Endodermal cell (in vitro differentiated cells): ENCODE measurements at regions not wholly inside any gene's neighbourhood (a gene's known extent, or its start where the extent isn't known, plus 50 kb on each side); places are given as distances from the start of the nearest gene placed in this dataset.

ENCODE experiments used
- DNase-seq: peaks from one replicate; pipeline ENCODE4 v3.0.0-alpha.2; 2017
- H3K27ac ChIP-seq: 2 replicates; pipeline ENCODE4 v1.5.1; 2013; ENCODE audit warnings: mild to moderate bottlenecking, low read depth, low read length, moderate library complexity
- H3K27me3 ChIP-seq: 2 replicates; pipeline ENCODE4 v1.6.1; 2013; ENCODE audit warnings: mild to moderate bottlenecking, low read length, moderate library complexity; ENCODE audit not compliant: insufficient read depth, control insufficient read depth, poor library complexity, severe bottlenecking
- H3K36me3 ChIP-seq: 2 replicates; pipeline ENCODE4 v1.7.0; 2013; ENCODE audit warnings: mild to moderate bottlenecking, low read length, moderate library complexity; ENCODE audit not compliant: control insufficient read depth, insufficient read depth
- H3K4me1 ChIP-seq: one replicate; pipeline ENCODE4 v1.7.0; 2013; ENCODE audit warnings: low read length; ENCODE audit not compliant: control insufficient read depth, insufficient read depth
- H3K4me3 ChIP-seq: 2 replicates; pipeline ENCODE4 v1.5.1; 2013; ENCODE audit warnings: mild to moderate bottlenecking, low read length, moderate library complexity
- H3K9ac ChIP-seq: 2 replicates; pipeline ENCODE4 v1.6.1; 2013; ENCODE audit warnings: mild to moderate bottlenecking, low read length, moderate library complexity; ENCODE audit not compliant: poor library complexity, severe bottlenecking; ENCODE audit errors: extremely low read depth
- H3K9me3 ChIP-seq: 2 replicates; pipeline ENCODE4 v1.6.1; 2013; ENCODE audit warnings: mild to moderate bottlenecking, low read length, moderate library complexity; ENCODE audit not compliant: control insufficient read depth
- H3K27ac Mint-ChIP-seq: 2 replicates; pipeline ENCODE4 v1.8.0; 2020; ENCODE audit warnings: mixed read lengths
- H3K27me3 Mint-ChIP-seq: 2 replicates; pipeline ENCODE4 v1.8.0; 2021; ENCODE audit warnings: mild to moderate bottlenecking, mixed read lengths; ENCODE audit not compliant: insufficient read depth
- H3K36me3 Mint-ChIP-seq: 2 replicates; pipeline ENCODE4 v1.8.0; 2020; ENCODE audit warnings: low read depth, mixed read lengths
- H3K4me1 Mint-ChIP-seq: 2 replicates; pipeline ENCODE4 v1.8.0; 2020; ENCODE audit warnings: mixed read lengths
- H3K4me3 Mint-ChIP-seq: 2 replicates; pipeline ENCODE4 v1.8.0; 2020; ENCODE audit warnings: mild to moderate bottlenecking, moderate library complexity, mixed read lengths
- H3K9me3 Mint-ChIP-seq: 2 replicates; pipeline ENCODE4 v1.8.0; 2020; ENCODE audit warnings: mild to moderate bottlenecking, mixed read lengths
- WGBS, 2 experiments: methylation state at CpG; one replicate each; pipeline versions ENCODE4 v1.1.5 to v1.1.7; 2013; ENCODE audit warnings: missing lambda C conversion rate in 2 of 2, mixed read lengths in 1 of 2; ENCODE audit not compliant: insufficient coverage in 1 of 2, insufficient read length in 1 of 2; 5-methylcytosine and 5-hydroxymethylcytosine counted together
- TF ChIP-seq, protein P1 (sequence below): fragments of 200-600 bp; sonication (generic); conservative IDR thresholded peaks from 2 replicates; pipeline ENCODE4 v1.5.0; 2021; ENCODE audit warnings: antibody characterized with exemption, mild to moderate bottlenecking

- peaks cover 2% of the 10 kb centered on the region for H3K4me1 Mint-ChIP-seq
- peaks cover 7% of the 10 kb centered on the region for H3K27me3 Mint-ChIP-seq
- TF ChIP-seq, protein P1, sequence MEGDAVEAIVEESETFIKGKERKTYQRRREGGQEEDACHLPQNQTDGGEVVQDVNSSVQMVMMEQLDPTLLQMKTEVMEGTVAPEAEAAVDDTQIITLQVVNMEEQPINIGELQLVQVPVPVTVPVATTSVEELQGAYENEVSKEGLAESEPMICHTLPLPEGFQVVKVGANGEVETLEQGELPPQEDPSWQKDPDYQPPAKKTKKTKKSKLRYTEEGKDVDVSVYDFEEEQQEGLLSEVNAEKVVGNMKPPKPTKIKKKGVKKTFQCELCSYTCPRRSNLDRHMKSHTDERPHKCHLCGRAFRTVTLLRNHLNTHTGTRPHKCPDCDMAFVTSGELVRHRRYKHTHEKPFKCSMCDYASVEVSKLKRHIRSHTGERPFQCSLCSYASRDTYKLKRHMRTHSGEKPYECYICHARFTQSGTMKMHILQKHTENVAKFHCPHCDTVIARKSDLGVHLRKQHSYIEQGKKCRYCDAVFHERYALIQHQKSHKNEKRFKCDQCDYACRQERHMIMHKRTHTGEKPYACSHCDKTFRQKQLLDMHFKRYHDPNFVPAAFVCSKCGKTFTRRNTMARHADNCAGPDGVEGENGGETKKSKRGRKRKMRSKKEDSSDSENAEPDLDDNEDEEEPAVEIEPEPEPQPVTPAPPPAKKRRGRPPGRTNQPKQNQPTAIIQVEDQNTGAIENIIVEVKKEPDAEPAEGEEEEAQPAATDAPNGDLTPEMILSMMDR: no peak
- H3K4me3 Mint-ChIP-seq: no peak overlapping the region
- H3K4me3 ChIP-seq: no peak overlapping the region
- H3K36me3 Mint-ChIP-seq: no peaks in the 10 kb centered on the region
- no peaks in the 10 kb centered on the region for H3K9me3 Mint-ChIP-seq
- no peaks in the 10 kb centered on the region for H3K4me1 ChIP-seq
- H3K36me3 ChIP-seq: no peaks in the 10 kb centered on the region
- no peak overlapping the region for H3K27ac ChIP-seq
- no peak for DNase-seq
- no peaks in the 10 kb centered on the region for H3K9me3 ChIP-seq
- WGBS, 2 experiments: 93% methylated on average over 2 of the region's 2 CpGs; no CpG with 5 or more reads in 1 of the 2 experiments
- no peaks in the 10 kb centered on the region for H3K27me3 ChIP-seq
- no peak overlapping the region for H3K9ac ChIP-seq
- no peak overlapping the region for H3K27ac Mint-ChIP-seq
Measured at GRCh38 chr9:108130905-108131304, 641.3 kb upstream of the KLF4 start.

GRCh38 chr9:108125625-108126024, 636.1 kb upstream of the KLF4 start:
- no peak overlapping the region for H3K4me3 Mint-ChIP-seq
- Histone ChIP-seq H3K27me3 (no peaks in the 10 kb centered on the region), H3K36me3 (no peaks in the 10 kb centered on the region), H3K27ac (no peak overlapping the region), H3K4me3 (no peak overlapping the region), H3K9ac (no peak overlapping the region), H3K9me3 (peaks cover 8% of the 10 kb centered on the region), H3K4me1 (no peaks in the 10 kb centered on the region)
- DNase-seq: peak; percentile 70
- H3K9me3 Mint-ChIP-seq: peaks cover 11% of the 10 kb centered on the region
- 93 to 94% methylated on average over 2 to 4 of the region's 4 CpGs for WGBS, 2 experiments
- peaks cover 6% of the 10 kb centered on the region for H3K27me3 Mint-ChIP-seq
- TF ChIP-seq, protein P1: peak; percentile 81
- H3K27ac Mint-ChIP-seq: no peak overlapping the region
- H3K4me1 Mint-ChIP-seq: no peaks in the 10 kb centered on the region
- H3K36me3 Mint-ChIP-seq: no peaks in the 10 kb centered on the region

DNA sequence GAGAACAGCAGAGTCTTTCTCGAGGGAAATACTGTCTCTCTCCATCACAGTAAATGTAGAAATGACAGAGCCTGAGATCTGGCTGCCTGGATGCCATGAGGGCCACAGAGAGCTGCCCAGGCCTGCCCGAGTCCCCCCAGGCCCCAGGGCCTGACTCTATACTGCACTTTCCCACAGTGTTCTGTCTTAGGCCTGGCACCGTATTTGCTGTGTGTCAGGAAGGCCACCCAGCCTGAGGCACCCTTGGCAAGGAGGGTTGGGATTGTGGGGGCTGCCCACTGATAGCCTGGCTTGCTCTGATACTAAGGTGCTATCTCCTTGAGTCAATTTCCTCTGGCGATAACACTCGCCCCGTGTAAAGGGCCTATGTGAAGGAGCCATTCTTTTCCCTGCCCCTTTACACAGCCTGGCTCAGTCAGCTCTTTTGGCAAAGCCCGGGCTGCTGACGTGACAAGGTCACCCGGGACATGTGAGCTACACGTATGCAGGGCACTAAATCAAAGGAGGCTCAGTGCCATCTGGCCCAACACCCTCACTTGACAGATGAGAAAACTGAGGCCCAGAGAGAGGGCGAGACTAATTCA, 630.1 kb upstream of the KLF4 start:
- peaks cover 5% of the 10 kb centered on the region for H3K9me3 Mint-ChIP-seq
- H3K4me3 Mint-ChIP-seq: no peak overlapping the region
- TF ChIP-seq, protein P1: no peak
- no peak for DNase-seq
- Histone ChIP-seq H3K36me3 (no peaks in the 10 kb centered on the region), H3K4me1 (no peaks in the 10 kb centered on the region), H3K27ac (no peak overlapping the region), H3K27me3 (no peaks in the 10 kb centered on the region), H3K9ac (no peak overlapping the region), H3K4me3 (no peak overlapping the region), H3K9me3 (peaks cover 5% of the 10 kb centered on the region)
- no peak overlapping the region for H3K27ac Mint-ChIP-seq
- H3K27me3 Mint-ChIP-seq: peaks cover 14% of the 10 kb centered on the region
- 89 to 91% methylated on average over 10 to 11 of the region's 11 CpGs for WGBS, 2 experiments
- H3K4me1 Mint-ChIP-seq: peaks cover 7% of the 10 kb centered on the region
- no peaks in the 10 kb centered on the region for H3K36me3 Mint-ChIP-seq
